Kidney epithelial cell (primary cell): ENCODE measurements at regions not wholly inside any gene's neighbourhood (a gene's known extent, or its start where the extent isn't known, plus 50 kb on each side); places are given as distances from the start of the nearest gene placed in this dataset.
"Not testable (repeated sequence)": the region's sequence is repeated elsewhere in the genome, so short reads cannot be mapped to it uniquely, and the experiment has no call there.

Source experiments
- DNase-seq: peaks from one replicate; pipeline ENCODE4 v3.0.0-alpha.2; 2010; ENCODE audit warnings: low read depth
- H3K27me3 ChIP-seq: 2 replicates; pipeline ENCODE4 v1.6.0; 2011; ENCODE audit warnings: low read length; ENCODE audit not compliant: control insufficient read depth, insufficient read depth
- H3K36me3 ChIP-seq: 2 replicates; pipeline ENCODE4 v1.5.1; 2011; ENCODE audit warnings: low read length; ENCODE audit not compliant: control insufficient read depth, insufficient read depth
- H3K4me3 ChIP-seq: 2 replicates; pipeline ENCODE4 v1.5.1; 2011; ENCODE audit warnings: low read depth, mild to moderate bottlenecking, control low read depth, low read length
- TF ChIP-seq, protein P1 (sequence below): IDR thresholded peaks from 2 replicates; pipeline ENCODE4 v1.5.1; 2011; ENCODE audit warnings: mild to moderate bottlenecking, moderate library complexity, low read length, control low read depth, inconsistent platforms; ENCODE audit not compliant: insufficient read depth, poor library complexity, severe bottlenecking

- no peaks in the 10 kb centered on the region for H3K36me3 ChIP-seq
- no peak overlapping the region for H3K4me3 ChIP-seq
- DNase-seq: no peak
- TF ChIP-seq, protein P1, sequence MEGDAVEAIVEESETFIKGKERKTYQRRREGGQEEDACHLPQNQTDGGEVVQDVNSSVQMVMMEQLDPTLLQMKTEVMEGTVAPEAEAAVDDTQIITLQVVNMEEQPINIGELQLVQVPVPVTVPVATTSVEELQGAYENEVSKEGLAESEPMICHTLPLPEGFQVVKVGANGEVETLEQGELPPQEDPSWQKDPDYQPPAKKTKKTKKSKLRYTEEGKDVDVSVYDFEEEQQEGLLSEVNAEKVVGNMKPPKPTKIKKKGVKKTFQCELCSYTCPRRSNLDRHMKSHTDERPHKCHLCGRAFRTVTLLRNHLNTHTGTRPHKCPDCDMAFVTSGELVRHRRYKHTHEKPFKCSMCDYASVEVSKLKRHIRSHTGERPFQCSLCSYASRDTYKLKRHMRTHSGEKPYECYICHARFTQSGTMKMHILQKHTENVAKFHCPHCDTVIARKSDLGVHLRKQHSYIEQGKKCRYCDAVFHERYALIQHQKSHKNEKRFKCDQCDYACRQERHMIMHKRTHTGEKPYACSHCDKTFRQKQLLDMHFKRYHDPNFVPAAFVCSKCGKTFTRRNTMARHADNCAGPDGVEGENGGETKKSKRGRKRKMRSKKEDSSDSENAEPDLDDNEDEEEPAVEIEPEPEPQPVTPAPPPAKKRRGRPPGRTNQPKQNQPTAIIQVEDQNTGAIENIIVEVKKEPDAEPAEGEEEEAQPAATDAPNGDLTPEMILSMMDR: no peak
- no peaks in the 10 kb centered on the region for H3K27me3 ChIP-seq
Observed at GRCh38 chr1:115440733-115441132, 102.7 kb upstream of the NGF start.

DNA sequence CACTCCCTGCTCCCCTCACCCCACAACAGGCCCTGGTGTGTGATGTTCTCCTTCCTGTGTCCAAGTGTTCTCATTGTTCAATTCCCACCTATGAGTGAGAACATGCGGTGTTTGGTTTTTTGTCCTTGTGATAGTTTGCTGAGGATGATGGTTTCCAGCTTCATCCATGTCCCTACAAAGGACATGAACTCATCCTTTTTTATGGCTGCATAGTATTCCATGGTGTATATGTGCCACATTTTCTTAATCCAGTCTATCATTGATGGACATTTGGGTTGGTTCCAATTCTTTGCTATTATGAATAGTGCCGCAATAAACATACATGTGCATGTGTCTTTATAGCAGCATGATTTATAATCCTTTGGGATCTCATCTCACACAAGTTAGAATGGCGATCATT lies 101.5 kb upstream of the NGF start:
- not testable (repeated sequence) for H3K4me3 ChIP-seq, H3K27me3 ChIP-seq, H3K36me3 ChIP-seq, DNase-seq

DNA sequence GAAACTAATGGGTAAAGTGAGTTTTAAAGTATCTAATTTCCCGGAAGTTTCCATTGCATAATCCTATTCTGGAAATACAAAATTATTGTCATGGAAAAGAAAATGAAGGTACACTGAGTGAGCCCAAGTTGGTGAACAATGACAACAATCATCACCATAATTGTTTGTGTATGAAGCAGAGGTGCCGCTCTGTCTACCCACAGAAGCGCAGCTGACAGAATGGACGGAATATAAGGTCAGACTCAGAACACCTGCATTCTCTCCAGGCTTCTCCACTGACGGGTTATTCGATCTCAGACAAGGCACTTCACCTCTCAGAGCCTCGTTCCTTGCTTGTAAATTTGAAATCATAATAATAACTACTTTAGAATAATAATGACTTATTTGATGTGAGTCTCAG lies 99.1 kb upstream of the NGF start:
- Histone ChIP-seq H3K36me3 (no peaks in the 10 kb centered on the region), H3K4me3 (no peak overlapping the region), H3K27me3 (no peaks in the 10 kb centered on the region)
- TF ChIP-seq, protein P1: no peak
- no peak for DNase-seq

GRCh38 chr1:115436596-115436995 lies 98.5 kb upstream of the NGF start:
- Histone ChIP-seq H3K4me3 (no peak overlapping the region), H3K27me3 (no peaks in the 10 kb centered on the region), H3K36me3 (no peaks in the 10 kb centered on the region)
- TF ChIP-seq, protein P1: no peak
- no peak for DNase-seq

GRCh38 chr1:115433483-115433882 lies 95.4 kb upstream of the NGF start:
- no peak for DNase-seq
- H3K4me3 ChIP-seq: no peak overlapping the region
- no peaks in the 10 kb centered on the region for H3K36me3 ChIP-seq
- TF ChIP-seq, protein P1: no peak
- no peaks in the 10 kb centered on the region for H3K27me3 ChIP-seq

- DNase-seq: no peak
- H3K4me3 ChIP-seq: no peak overlapping the region
- H3K36me3 ChIP-seq: no peaks in the 10 kb centered on the region
- H3K27me3 ChIP-seq: no peaks in the 10 kb centered on the region
- TF ChIP-seq, protein P1: no peak
Observed at GRCh38 chr1:115432061-115432460, 94.0 kb upstream of the NGF start.
